C4-2B (cell line): ENCODE measurements at regions not wholly inside any gene's neighbourhood (a gene's known extent, or its start where the extent isn't known, plus 50 kb on each side); places are given as distances from the start of the nearest gene placed in this dataset.

ENCODE experiments used
- H3K27ac ChIP-seq: fragments of 450-650 bp; 2 replicates; pipeline ENCODE4 v1.5.1; 2017
- ZFX ChIP-seq: fragments of 450-650 bp; IDR thresholded peaks from 2 replicates; pipeline ENCODE4 v1.6.1; 2017
- TF ChIP-seq, protein P1 (sequence below): fragments of 450-650 bp; conservative IDR thresholded peaks from 2 replicates; pipeline ENCODE4 v1.5.1; 2017; ENCODE audit warnings: mild to moderate bottlenecking

DNA sequence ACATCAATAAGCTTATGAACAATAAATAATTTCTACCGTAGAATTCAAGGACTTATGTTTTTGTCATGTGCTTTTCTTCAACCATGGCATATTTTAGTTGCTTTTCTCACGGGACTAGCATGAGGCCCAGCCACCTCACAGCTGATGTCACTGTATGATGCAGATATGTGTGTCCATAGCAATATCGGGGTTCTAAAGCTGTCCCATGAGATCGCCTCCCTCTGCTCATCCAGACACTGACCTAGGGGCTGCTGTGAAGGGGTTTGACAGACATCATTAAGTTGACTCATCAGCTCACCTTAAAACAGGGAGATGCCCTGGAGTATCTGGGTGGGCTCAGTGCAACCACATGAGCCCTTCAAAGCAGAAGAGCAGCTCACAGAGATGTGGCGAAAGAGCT is 210.3 kb upstream of the AJAP1 start:
- H3K27ac ChIP-seq = no peak overlapping the region
- TF ChIP-seq ZFX = no peak
- TF ChIP-seq, protein P1, sequence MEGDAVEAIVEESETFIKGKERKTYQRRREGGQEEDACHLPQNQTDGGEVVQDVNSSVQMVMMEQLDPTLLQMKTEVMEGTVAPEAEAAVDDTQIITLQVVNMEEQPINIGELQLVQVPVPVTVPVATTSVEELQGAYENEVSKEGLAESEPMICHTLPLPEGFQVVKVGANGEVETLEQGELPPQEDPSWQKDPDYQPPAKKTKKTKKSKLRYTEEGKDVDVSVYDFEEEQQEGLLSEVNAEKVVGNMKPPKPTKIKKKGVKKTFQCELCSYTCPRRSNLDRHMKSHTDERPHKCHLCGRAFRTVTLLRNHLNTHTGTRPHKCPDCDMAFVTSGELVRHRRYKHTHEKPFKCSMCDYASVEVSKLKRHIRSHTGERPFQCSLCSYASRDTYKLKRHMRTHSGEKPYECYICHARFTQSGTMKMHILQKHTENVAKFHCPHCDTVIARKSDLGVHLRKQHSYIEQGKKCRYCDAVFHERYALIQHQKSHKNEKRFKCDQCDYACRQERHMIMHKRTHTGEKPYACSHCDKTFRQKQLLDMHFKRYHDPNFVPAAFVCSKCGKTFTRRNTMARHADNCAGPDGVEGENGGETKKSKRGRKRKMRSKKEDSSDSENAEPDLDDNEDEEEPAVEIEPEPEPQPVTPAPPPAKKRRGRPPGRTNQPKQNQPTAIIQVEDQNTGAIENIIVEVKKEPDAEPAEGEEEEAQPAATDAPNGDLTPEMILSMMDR = no peak

DNA sequence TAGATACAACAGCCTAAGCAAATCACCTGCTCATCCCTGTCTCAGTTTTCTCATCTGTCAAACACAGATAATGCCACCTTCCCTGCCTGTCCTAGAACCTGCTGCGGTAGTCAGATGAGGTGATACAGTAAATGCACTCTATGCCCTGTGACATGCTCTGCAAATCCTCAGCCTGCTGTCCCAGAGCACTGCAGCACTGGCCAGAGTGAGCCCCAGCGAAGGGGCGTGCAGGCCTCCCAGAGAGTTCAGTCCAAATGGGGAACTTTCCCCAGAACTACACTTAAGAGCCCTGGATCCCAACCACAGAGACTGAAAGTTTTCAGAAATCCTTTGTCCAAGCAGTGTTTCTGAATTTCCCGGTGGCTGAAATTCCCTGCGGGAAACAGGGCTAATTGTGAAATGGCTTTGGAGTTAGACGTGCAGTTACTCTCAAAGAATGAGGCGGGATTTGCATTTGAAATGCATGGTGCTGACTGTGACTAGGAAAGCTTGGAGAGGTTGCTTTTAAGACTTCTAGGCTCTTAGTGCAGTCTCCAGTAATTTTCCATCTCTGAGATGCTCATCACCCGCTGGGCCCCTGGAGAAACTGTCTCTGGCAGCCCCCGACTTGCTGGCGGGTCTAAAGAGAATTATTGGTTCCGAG is 206.5 kb upstream of the AJAP1 start:
- TF ChIP-seq, protein P1 = no peak
- TF ChIP-seq ZFX = no peak
- H3K27ac ChIP-seq = no peak overlapping the region

DNA sequence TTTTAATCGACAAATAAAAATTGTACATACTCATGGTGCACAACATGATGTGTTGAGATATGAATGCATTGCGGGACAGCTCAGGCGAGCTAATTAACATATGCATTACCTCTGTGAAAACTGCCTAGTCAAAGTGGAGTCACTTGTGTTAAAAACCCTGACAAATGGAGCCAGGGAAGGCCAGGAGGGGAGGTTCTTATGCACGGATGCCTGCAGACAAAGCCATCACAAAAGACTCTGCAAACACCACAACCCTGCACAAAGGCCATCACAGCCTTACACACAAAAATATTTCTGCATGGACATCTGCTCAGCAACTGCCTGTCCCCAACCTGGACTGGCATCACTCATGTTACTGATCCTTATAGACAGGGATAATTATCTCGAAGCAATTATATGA is 204.4 kb upstream of the AJAP1 start:
- H3K27ac ChIP-seq = no peak overlapping the region
- TF ChIP-seq ZFX = no peak
- TF ChIP-seq, protein P1 = no peak

DNA sequence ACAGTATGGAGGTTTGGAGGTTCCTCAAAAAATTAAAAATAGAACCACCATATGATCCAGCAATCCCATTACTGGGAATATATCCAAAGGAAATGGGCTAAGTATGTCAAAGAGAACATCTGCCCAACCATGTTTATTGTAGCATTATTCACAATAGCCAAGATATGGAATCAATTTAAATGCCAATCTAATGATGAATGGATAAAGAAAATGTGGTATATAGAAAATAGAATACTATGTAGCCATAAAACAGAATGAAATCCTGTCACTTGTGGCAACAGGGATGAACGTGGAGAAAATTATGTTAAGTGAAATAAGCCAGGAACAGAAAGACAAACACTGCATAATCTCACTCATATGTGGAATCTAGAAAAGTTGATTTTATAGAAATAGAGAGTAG is 201.7 kb upstream of the AJAP1 start:
- H3K27ac ChIP-seq = no peak overlapping the region
- TF ChIP-seq ZFX = no peak
- TF ChIP-seq, protein P1 = no peak

DNA sequence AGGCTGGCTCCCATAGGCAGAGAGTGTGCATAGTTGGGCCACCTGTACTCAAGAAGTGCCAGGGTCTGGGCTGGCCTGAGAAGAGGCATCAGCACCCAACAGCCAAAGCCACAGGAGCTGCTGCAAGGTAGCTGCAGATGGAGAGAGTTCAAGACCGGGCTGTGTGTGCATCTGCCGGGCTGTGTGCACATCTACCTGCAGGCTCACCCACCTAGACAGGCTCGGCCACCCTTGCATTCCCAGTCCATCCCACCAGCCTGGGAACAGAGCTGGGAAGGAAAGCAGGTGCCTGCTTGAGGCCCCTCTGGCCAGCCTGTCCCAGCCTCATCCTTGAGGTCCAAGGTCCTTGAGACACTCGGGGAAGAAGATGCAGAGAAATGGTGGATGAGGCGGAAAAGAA is 194.4 kb upstream of the AJAP1 start:
- TF ChIP-seq, protein P1 = no peak
- TF ChIP-seq ZFX = no peak
- H3K27ac ChIP-seq = no peak overlapping the region

DNA sequence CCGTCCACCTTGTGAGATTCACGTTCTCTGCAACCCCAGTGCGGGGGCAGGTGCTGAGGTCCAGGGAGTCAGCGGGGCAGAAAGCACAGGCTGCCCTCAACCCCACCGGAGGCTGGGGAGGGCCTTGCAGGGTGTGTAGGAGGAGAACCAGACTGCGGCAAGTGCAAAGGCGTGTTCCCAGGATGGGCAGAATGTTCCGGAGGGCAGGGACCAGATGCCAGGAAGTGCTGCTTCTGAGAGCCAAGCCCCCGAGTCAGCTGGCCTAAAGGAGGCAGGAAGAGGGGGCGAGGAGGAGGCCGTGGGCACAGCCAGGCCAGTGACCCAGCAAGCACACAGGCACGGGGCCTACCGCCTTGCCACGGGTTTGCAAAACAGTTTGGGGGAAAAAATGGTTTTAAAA is 193.8 kb upstream of the AJAP1 start:
- TF ChIP-seq, protein P1 = no peak
- TF ChIP-seq ZFX = no peak
- H3K27ac ChIP-seq = no peak overlapping the region

DNA sequence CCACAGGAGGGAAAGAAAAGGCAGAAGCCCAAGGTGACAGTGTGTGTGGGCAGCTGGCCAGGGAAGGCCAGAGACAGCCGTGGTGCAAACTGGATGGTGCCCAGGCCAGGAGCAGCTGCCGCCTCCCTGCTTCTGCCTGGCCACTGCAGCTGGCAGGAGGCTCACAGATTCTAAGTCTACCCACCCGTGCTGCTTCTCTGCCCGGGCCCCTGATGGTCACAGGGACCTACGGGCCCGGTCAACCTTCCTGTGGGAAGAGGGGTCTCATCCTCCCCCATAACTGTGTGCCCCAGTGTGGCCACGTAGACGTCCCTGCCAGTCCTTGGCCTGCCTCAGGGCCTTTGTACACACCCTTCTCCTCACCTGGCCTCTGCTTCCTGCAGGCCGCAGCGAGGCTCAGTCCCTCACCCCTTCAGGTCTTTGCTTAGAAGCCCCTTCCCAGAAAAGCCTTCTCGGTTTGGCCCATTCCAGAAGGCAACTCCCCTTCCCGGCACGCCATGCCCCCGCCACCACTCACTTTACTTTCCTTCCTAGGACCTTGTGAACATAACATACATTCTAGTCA is 192.6 kb upstream of the AJAP1 start:
- H3K27ac ChIP-seq = no peak overlapping the region
- TF ChIP-seq, protein P1 = no peak
- TF ChIP-seq ZFX = no peak
